ENCODE measurements at regions not wholly inside any gene's neighbourhood (a gene's known extent, or its start where the extent isn't known, plus 50 kb on each side); places are given as distances from the start of the nearest gene placed in this dataset.
A peak's percentile ranks its signal among the peaks of the same experiment; 100 is the strongest.

DNA sequence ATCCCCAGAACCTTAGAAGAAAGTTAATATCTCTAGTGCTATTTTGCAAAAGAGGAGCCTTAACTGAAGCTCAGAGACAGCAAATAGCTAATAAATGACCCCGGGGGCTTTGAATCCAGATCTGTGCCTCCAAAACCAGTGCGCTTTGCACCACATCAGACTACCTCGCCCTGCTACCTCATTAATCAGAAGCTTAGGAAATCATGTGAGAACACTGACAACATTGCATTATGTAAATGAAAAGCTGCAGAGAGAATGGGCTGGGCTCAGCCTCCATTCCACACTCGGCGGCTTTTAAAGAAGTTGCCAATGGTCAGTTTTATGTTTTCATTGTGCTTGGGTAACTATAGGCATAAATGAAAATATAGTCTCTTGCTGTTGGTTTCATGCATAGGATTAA is 54.0 kb upstream of the STMND1 start:
- DNase-seq (ENCODE audit: low read depth in 4 of 4, low spot score in 2 of 4) = no peak

DNA sequence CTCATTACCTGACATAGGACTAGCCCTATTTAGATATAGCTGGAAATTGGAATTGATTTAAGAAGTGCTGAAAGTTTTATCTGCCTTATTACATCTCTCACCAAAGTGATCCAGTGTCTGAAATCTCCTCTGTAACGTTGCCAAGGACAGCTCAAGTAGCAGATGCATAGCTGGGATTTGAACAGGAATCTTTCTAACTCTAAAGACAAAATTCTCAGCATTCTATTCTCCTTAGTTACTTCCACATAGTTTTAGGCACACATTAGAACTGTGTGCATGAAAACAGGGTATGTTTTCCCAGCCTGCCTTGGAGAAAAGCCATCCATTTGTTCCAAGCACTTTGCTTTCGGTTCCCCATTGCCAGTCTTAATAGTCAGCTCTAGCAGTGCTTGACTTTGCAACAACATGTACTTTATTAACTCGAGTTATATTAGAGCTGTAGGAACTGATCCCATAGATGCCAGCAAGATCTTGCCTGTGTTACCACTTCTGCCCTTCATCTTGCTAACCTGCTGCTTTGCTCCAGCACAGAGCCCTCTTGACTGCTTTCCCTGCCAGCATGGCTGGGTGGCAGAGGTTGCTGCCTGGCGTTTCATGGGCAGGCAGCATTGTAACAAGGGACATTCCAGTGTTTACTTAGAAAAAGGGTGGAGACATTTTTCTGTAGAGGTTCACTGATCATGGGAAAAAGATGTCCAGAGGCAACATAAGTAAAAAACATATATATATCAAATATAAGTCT is 56.1 kb upstream of the STMND1 start:
- no peak for DNase-seq (ENCODE audit: low read depth in 4 of 4, low spot score in 2 of 4)

DNA sequence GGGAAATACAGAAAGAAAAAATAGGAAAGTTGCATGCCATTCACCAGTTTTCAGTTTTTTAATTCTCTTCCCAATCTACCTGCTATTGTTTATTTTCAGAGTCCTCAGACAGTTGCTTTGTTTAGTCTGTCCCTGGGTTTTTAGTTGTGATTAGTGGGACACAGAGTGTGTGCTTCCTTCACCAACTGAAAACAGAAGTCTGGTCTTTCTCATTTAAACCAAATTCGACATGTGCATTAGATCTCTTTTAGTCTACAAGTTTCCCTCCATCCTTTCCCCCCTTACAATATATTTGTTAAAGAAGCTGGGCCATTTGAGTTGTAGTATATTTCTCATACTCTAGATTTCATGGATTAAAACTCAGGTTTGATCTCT is 58.7 kb upstream of the STMND1 start:
- no peak for DNase-seq (ENCODE audit: low read depth in 4 of 4, low spot score in 2 of 4)

DNA sequence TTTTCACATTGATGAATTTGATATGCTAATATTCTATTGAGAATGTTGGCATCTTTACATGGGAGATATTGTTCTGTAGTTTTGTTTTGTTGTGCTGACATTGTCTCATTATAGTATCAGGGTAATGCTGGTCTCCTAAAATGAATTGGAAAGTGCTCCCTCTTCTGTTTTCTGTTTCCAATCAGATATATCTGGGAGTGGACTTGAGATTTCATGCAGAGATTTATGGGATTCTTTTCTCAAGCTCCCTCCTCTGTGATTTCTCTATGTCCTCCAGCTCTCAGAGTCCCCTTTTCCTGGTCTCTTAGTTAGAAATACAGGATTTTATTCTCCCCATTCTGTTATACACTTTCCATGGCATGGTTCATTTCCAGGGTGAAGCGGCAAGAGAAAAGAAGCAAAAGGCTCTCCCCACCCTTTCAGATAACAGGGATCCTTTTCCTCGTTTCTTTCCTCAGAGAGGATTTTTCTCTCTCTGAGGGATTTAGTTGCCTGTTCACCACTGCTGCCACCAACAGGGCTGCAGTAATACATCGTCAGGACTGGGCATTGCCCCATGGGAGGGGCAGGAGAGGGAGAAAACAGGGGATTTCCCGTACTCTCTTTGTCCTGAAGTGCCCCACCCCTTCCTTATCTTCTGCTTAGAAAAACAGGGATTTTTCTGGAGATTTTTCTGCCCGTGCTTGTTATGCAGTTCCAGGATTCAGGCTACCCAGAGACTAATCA is 59.3 kb upstream of the STMND1 start:
- DNase-seq (ENCODE audit: low read depth in 4 of 4, low spot score in 2 of 4) = no peak

DNA sequence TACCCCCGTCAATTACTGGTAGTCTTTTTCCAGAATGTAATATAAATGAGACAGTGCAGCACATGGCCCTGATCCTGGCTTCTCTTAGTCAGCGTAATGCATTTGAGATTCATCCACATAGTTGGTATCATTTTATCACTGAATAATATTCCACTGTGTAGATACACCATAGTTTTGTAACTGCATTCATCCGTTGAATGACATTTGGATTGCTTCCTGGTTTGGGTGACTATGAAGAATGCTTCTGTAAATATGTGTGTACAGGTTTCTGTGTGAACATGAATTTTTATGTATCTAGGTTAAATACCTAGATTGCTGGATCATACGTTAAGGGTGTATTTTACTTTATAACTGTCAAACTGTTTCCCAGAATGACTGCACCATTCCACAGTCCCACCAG is 62.6 kb upstream of the STMND1 start:
- no peak for DNase-seq (ENCODE audit: low read depth in 4 of 4, low spot score in 2 of 4)

DNA sequence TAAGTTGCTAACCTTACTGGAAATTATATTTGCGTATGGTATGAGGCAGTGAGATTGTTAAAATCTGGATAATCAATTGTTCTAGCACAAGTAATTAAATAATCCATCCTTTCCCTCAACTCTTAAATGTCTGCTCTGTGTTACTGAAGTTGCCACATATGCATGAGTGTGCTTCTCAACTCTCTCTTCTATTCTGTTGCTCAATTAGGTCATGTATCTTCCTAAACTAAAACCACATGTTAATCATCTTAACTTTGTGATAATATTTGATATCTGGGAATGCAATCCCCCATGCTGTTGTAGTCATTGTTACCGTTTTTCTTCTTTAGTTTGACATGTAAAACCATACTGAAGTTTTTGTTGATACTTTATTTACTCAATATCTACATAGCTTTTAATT is 63.5 kb upstream of the STMND1 start:
- DNase-seq (ENCODE audit: low read depth in 4 of 4, low spot score in 2 of 4) = no peak

DNA sequence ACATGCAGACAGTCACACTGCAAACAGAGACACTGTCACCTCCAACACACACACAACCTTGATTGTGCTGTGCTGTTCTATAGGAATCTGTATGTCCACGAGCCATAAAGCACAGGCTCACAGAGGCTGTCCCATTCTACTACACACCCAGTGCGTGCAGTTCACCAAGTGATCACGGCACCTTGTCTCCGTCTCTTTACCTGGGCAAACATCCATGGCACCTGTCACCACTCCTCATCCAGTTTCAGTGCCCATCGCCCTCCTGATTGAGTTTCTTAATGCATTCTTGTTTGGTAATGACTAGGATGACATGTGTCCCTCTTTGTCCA is 65.8 kb upstream of the STMND1 start:
- DNase-seq (ENCODE audit: low read depth in 4 of 4, low spot score in 2 of 4) = no peak

DNA sequence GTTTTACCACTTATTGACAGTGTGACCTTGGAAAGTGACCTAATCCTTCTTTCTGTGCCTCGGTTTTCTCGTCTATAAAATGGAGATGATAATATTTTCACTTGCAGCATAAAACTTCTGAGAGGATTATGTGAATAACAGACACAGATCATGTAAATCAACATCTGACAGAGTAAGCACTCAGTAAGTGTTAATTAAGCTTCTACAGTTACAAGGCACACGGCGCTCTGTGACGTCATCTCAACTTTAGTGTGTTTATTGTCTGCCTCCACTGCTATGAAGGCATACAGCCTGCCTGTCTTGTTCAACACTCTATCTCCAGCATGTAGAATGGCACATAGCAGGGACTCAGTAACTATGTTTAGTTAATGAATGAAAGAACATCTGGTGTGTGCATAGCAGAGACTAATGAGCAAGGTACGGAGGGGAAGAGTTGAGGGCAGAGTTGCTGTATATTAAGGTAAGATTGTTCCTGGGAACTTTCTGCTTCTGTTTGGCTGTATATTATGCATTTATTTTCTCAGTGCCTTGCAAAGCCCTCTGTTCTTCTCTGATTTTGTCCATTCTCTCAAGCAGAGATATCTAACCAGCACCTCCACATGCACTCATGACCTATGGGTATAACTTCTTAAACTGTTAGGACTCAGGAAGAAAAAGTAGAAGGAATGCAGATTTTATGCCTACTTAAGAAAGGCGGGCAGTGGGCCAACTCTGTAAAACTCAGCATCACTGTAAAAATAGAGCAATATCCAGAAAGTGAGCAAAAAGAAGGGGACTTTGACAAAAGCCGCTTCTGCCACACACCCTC is 66.4 kb upstream of the STMND1 start:
- no peak for DNase-seq (ENCODE audit: low read depth in 4 of 4, low spot score in 2 of 4)

DNA sequence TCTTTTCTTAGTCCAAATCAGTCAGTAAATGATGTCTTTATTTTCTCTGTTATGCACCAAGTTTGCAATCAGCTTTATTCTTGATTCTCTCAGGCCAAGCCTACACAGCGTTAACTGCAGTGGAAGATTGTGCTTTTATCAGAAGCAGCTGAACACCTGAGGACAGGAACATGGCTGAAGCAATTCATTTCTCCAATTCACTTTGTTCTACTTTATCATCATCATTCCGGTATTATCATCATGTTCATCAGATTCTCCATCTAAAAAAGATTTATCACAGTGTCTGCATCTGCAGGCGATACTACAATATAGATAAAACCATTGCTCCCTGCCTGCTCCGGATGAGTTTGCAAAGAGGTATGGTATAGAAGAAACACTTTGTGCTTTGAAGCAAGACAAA is 68.1 kb upstream of the STMND1 start:
- no peak for DNase-seq (ENCODE audit: low read depth in 4 of 4, low spot score in 2 of 4)

DNA sequence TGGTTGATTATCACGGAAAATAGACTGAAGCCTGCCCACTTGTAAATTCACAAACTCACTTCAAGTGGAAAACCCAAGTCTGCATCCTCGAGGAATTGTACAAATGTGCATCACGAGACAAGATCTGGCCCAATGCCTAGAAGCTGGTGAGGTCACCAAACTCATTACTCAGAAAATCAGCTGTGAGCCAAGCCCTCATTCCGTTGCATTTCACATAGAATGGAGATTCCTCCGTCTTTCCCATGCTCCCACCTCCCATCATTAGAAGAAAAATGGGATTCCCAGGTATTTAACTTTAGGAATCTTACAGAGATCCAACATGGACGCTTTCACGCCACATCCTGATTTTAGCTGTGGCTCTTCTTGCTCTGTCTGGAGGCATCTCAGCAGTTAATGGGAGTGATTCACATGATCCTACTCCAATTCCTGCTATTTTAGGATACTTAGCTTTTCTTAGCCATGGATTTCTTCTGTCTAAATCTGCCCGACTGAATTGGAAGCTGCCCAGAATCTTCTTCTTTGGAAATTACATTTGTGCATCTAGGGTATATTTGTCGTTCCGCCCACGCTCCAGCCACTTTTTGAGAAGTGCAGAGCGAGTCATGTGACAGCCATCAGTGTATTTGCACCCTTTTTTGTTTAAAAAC is 68.7 kb upstream of the STMND1 start:
- peak in 1 of 4 donors; percentile 56 for DNase-seq (ENCODE audit: low read depth in 4 of 4, low spot score in 2 of 4)

DNA sequence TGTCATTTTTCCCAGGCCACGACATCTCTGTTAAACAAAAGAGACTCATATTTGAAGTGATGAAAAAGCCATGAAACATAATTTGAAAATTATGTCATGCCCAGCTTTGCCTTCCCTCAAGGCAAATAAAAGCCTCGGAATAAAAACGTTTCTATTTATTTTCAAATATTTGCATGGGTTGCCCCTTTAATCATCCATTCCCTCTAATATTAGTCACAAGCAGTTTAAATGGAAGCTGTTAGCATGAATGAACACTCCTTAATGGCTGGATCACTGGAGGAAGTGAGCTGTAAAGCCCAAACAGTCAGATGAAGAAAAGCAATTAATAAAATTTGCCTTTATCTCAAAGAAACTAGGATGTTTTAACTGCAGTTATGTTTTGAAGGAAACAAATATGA is 69.3 kb upstream of the STMND1 start:
- DNase-seq (ENCODE audit: low read depth in 4 of 4, low spot score in 2 of 4) = no peak

DNA sequence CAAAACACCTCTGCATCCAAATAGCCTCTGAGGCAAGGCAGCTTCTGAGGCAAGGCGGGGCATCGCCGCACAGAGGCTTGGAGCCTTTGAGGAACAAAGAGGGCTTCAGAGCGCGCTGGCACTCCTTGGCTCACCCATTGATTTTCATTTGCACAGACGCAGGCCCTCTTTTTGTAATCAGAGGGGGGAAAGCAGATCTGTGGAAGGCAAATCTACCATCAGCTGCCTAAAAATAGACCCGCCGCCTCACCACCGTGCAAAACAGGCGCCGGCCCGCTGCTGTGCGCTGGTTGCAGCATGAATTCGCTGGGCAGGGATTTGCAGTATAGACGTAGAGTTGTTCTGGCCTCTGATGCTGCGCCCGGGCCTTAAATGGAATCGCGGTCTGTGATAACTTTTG is 69.9 kb upstream of the STMND1 start:
- DNase-seq (ENCODE audit: low read depth in 4 of 4, low spot score in 2 of 4) = no peak

DNA sequence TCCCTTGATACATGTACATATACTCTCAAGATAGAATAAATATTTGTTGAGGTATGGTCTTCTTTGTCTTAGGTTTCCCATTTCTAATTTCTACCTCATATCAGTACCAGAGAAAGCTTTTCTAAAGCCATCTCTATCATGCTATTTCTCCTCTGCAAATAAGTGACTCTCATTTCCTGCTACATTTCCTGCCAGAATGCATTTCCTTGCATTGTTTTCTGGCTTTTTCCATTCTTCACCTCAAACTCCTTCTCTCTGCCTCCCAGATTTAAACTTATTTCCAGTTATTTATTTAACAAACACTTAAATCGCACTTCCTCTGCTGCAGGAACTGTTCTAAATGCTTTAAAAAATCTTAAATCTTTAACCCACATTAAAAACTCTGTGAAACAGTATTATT is 74.4 kb upstream of the STMND1 start:
- no peak for DNase-seq (ENCODE audit: low read depth in 4 of 4, low spot score in 2 of 4)

DNA sequence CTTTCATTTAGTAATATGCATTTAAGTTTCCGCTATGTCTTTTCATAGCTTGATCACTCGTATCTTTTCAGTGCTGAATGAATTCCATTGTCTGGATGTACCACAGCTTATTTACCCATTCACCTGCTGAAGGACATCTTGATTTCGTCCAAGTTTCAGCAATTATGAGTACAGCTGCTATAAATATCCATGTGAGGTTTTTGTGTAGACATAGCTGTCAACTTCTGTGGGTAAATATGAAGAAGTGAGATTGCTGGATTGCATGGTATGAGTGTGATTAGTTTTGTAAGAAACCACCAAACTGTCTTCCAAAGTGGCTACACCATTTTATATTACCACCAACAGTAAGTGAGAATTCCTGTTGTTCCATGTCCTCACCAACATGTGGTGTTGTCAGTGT is 79.2 kb upstream of the STMND1 start:
- DNase-seq (ENCODE audit: low read depth in 4 of 4, low spot score in 2 of 4) = no peak

DNA sequence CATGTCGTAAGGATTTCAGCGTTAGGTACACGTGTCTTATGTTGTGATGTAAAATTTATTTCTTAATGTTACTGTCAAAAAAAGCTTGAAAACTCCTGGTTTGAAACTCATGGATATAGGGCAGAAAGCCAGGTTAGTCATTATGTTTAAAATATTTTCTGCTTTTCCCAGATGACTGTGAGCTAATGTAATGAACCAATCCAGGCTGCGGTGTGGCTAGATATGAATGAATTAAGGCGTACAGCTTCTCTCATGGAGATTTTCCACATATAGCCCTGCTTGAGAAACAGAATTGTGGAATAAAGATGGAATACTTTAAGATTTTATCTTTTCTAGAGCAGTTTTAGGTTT is 80.3 kb upstream of the STMND1 start:
- no peak for DNase-seq (ENCODE audit: low read depth in 4 of 4, low spot score in 2 of 4)

DNA sequence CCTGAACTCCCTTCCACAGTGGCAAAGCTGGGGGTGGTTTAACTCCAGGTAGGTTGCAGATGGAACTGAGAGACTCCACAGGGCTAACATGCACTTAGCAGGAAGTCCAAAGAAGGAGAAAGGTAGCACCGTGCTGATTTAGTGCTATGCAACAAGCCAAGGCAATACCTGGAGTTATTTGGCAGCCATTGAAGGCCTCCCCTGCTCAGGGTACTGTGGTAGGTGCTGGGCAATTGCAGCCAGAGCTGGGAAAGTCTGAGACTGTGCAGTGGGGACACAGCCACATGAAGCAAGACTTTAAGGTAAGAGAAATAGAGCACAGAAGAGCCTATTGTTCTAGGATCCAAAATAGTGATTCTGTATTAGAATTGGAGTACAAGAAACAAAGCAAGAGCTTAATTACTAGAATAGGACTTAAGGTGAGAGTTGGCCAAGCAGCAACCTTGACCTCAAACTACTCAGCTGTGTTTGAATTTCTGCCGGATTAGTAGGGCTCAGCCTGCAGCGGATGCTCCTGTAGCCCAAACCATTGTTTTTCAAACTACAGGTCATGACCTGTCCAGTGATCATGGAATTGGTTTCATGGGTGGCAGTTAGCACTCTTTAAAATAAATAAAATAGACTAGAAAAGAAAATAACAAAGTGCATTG is 80.8 kb upstream of the STMND1 start:
- DNase-seq (ENCODE audit: low read depth in 4 of 4, low spot score in 2 of 4) = no peak

DNA sequence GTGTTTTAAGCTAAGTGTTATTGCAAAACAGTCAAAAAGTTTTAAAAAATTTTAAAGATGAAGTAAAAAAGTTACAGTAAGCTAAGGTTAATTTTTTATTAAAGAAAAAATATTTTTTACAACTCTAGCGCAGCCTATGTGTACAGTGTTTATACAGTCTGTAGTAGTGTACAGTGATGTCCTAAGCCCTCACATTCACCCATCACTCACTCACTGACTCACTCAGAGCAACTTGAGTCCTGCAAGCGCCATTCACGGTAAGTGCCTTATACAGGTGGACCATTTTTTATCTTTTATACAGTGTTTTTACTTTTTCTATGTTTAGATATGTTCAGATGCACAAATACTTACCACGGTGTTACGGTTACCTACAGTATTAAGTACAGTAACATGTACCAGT is 83.4 kb upstream of the STMND1 start:
- no peak for DNase-seq (ENCODE audit: low read depth in 4 of 4, low spot score in 2 of 4)

DNA sequence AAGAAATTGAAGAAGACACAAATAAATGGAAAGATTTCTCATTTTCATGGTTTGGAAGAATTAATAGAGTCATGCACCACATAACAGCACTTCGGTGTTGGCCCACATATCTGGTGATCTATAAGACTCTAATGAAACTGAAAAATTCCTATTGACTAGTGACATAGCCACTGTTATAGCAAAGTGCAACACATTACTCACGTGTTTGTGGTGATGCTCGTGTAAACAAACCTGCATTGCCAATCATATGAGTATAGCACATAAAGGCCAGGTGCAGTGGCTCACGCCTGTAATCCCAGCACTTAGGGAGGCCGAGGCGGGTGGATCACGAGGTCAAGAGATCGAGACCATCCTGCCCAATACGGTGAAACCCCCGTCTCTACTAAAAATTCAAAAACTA is 84.4 kb upstream of the STMND1 start:
- DNase-seq (ENCODE audit: low read depth in 4 of 4, low spot score in 2 of 4) = no peak

DNA sequence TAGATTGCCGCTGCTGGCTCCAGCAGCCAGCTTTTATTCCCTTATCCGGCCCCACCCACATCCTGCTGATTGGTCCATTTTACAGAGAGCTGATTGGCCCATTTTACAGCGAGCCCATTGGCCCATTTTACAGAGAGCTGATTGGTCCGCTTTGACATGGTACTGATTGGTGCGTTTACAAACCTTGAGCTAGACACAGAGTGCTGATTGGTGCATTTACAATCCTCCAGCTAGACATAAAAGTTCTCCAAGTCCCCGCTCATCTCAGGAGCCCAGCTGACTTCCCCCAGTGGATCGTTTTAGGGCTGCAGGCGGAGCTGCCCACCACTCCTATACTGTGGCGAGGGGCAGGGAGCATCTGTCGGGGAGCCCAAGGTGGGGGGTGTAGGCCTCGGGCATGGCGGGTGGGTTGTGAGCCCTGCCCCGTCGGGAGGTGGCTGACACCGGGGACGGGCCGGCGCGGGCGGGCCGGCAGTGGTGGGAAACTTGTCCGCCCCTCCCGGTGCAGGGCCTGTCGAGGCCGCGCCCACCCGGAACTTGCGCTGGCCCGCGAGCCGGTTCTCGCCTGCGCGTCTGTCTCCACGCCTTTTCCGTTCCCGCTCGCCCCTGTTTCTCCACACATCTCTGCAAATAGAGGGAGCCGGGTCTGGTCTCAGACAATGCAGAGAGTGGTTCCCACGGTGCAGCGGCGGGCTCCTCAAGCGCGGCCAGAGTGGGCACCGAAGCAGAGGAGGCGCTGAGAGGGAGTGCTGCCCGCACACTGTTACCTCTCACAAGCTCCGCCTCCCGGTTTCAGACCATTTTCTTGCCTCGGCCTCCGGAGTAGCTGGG is 86.1 kb upstream of the STMND1 start:
- peak in 1 of 4 donors; percentile 13 for DNase-seq (ENCODE audit: low read depth in 4 of 4, low spot score in 2 of 4)

DNA sequence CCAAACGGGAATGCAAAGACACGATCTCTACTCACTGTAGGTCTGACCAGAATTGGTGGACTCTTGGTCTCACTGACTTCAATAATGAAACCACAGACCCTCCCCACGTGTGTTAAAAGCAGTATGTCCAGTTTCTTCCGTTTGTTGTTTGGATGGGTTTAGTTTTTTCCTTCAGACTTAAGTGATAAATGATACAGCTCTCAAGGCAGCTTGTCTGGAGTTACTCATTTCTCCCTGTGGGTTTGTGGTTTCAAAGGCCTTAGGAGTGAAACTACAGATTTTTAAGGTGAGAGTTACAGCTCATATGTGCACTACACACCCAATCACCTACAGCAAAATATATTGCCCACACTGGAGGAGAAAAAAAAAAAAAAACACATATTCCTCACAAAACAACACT is 86.7 kb upstream of the STMND1 start:
- no peak for DNase-seq (ENCODE audit: low read depth in 4 of 4, low spot score in 2 of 4)
